ENCODE measurements at regions not wholly inside any gene's neighbourhood (a gene's known extent, or its start where the extent isn't known, plus 50 kb on each side); places are given as distances from the start of the nearest gene placed in this dataset.

DNA sequence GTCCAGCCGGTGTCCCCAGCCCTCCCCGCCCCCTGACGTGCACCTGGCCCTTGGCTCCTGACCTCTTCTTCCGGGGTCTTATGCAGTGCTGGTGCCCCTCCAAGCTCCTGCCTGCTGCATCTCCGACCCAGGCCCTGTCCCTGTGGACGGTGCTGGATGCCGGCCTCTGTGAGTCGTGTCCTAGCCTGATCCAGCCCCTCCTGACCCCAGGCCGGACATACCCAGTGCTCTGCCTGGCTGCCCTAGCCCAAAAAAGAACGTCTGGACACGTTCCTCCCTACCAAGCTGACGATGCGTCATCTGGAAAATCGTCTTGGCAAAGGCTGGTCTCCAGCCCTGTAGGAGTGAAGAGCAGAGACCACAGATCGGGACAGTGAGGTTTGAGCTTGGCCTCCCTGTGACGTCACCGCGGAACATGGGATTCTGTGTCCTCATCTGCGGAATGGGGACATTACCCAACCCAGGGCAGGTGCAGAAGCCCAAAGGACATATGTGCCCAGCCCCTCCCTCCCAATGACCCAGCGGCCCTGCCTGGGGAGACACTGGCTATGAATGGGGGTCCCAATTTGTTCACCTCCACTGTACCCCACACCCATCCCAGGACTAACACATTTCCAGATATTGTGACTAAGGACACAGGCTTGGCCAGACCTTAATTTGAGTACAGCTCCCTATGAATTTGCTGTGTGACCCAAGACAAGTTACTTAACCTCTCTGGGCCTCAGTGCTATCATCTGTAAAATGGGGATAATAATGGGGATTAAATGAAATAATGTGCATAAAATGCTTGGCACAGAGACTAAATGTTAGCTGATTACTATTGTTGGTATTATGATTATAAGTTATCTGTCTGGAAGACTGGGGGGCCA, 51.0 kb upstream of the BCL11B start:
- DNase-seq (ENCODE audit: low spot score) = peak; percentile 43

DNA sequence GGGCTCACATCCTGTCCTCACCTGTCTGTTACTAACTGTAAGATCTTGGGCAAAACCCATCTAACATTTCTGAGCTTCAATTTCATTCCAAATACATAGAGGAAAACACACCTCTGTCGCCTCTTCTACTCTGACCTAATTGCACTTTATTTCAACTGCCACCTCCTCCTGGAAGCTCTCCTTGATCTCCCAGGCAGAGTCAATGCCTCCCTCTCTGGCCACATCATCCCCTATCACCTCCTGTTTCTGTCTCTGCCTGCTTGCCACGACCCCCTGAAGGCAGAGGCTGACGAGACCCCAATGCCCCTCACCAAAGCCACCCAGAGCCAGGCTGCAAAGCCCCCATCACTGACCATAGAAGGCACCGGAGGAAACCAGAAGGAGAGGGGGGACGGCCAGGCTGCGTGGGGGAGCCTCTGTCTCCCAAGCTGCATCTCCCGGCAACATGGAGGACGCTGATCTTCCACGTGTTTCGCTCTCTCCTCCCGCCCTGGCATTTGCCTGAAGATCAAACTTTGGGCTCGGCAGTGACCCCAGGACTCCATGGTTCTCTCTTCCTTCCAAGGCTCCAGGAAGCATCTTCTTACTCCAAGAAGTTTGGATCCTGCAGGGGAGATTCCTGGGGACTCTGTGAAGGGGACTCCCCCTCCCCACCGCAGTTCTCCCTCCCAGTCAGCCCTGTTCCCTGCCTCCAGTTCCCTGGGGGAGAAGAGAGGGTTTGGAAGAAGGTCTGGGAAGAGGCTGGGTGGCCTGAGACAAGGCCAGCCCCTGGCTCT, 50.1 kb upstream of the BCL11B start:
- DNase-seq (ENCODE audit: low spot score) = peak; percentile 11
